MM.1S (cell line): ENCODE measurements at regions not wholly inside any gene's neighbourhood (a gene's known extent, or its start where the extent isn't known, plus 50 kb on each side); places are given as distances from the start of the nearest gene placed in this dataset.
A peak's percentile ranks its signal among the peaks of the same experiment; 100 is the strongest.

Experiments used
- DNase-seq: peaks from one replicate; pipeline ENCODE4 v3.0.0-alpha.2; 2015
- H2AFZ ChIP-seq: fragments of 300-600 bp; sonication (generic); 2 replicates; pipeline ENCODE4 v1.6.0; 2016; ENCODE audit warnings: antibody characterized with exemption, low read length
- H3F3A ChIP-seq: fragments of 300-600 bp; sonication (generic); 2 replicates; pipeline ENCODE4 v1.6.1; 2016; ENCODE audit warnings: mild to moderate bottlenecking, antibody characterized with exemption, low read length, moderate library complexity, mixed read lengths; ENCODE audit not compliant: insufficient read depth
- H3K27ac ChIP-seq: fragments of 300-600 bp; sonication (generic); 2 replicates; pipeline ENCODE4 v1.5.1; 2016; ENCODE audit warnings: mild to moderate bottlenecking, low read length
- H3K27me3 ChIP-seq: fragments of 300-600 bp; sonication (generic); replicated peaks from 2 replicates; pipeline ENCODE4 v1.6.0; 2016; ENCODE audit warnings: low read length; ENCODE audit not compliant: insufficient read depth
- H3K36me3 ChIP-seq: fragments of 300-600 bp; sonication (generic); replicated peaks from 2 replicates; pipeline ENCODE4 v1.6.1; 2016; ENCODE audit warnings: mild to moderate bottlenecking, low read length, mixed read lengths; ENCODE audit not compliant: insufficient read depth
- H3K4me1 ChIP-seq: fragments of 300-600 bp; sonication (generic); 2 replicates; pipeline ENCODE4 v1.6.1; 2016; ENCODE audit warnings: low read length, mixed read lengths
- H3K4me2 ChIP-seq: fragments of 300-600 bp; sonication (generic); 2 replicates; pipeline ENCODE4 v1.6.0; 2016; ENCODE audit warnings: low read depth, low read length
- H3K4me3 ChIP-seq: fragments of 300-600 bp; sonication (generic); 2 replicates; pipeline ENCODE4 v1.5.1; 2016; ENCODE audit warnings: low read length, mixed read lengths
- H3K79me2 ChIP-seq: fragments of 300-600 bp; sonication (generic); 2 replicates; pipeline ENCODE4 v1.6.1; 2016; ENCODE audit warnings: mixed run types, low read length, mixed read lengths
- H3K9ac ChIP-seq: fragments of 300-600 bp; sonication (generic); 2 replicates; pipeline ENCODE4 v1.6.1; 2016; ENCODE audit warnings: low read length, mixed read lengths
- H3K9me2 ChIP-seq: fragments of 300-600 bp; sonication (generic); replicated peaks from 2 replicates; pipeline ENCODE4 v1.6.1; 2016; ENCODE audit warnings: mild to moderate bottlenecking, low read length, mixed read lengths; ENCODE audit not compliant: insufficient read depth
- H3K9me3 ChIP-seq: fragments of 300-600 bp; sonication (generic); replicated peaks from 2 replicates; pipeline ENCODE4 v1.6.1; 2016; ENCODE audit warnings: mild to moderate bottlenecking, low read length, mixed read lengths; ENCODE audit not compliant: insufficient read depth
- H4K20me1 ChIP-seq: fragments of 300-600 bp; sonication (generic); 2 replicates; pipeline ENCODE4 v1.6.1; 2016; ENCODE audit warnings: mild to moderate bottlenecking, low read length, moderate library complexity, mixed read lengths; ENCODE audit not compliant: insufficient read depth
- EZH2 ChIP-seq: fragments of 300-600 bp; sonication (generic); optimal IDR thresholded peaks from 2 replicates; pipeline ENCODE3; 2017; ENCODE audit warnings: low read depth, mild to moderate bottlenecking, antibody characterized with exemption, low read length, mixed read lengths
- EZH2phosphoT487 ChIP-seq: fragments of 300-600 bp; sonication (generic); IDR thresholded peaks from 2 replicates; pipeline ENCODE4 v1.6.1; 2018; ENCODE audit warnings: antibody characterized with exemption, low read length
- TF ChIP-seq, protein P1 (sequence below): fragments of 300-600 bp; sonication (generic); IDR thresholded peaks from 2 replicates; pipeline ENCODE4 v1.5.1; 2016; ENCODE audit warnings: antibody characterized with exemption, low read length, mixed read lengths

DNA sequence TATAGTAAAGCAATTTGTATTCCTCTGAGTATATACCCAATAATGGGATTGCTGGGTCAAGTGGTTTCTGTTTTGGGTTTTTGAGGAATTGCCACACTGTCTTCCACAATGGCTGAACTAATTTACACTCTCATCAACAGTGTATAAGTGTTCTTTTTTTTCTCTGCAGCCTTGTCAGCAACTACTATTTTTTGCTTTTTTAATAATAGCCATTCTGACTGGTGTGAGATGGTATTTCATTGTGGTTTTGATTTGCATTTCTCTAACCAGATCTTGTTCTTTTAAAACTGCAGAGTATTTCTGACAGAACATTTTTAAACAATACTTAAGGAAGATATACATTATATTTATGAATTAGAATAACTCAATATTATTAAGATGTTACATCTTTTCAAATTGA lies 1140.5 kb upstream of the CNTN5 start:
- Histone ChIP-seq H3K9me3 (no peaks in the 10 kb centered on the region), H3K4me1 (peaks cover 21% of the 10 kb centered on the region), H3K9ac (no peak overlapping the region), H4K20me1 (no peaks in the 10 kb centered on the region), H3F3A (no peaks in the 10 kb centered on the region), H3K27ac (peak overlapping the region; percentile 40; the same call in 1 of the 2 replicates), H3K79me2 (no peaks in the 10 kb centered on the region), H3K36me3 (no peaks in the 10 kb centered on the region), H3K4me2 (peak overlapping the region; percentile 35; the same call in 1 of the 2 replicates), H3K27me3 (no peaks in the 10 kb centered on the region), H3K4me3 (no peak overlapping the region), H3K9me2 (no peaks in the 10 kb centered on the region), H2AFZ (no peak overlapping the region)
- peak; percentile 72 for DNase-seq
- TF ChIP-seq EZH2phosphoT487 (no peak), EZH2 (no peak)
- TF ChIP-seq, protein P1, sequence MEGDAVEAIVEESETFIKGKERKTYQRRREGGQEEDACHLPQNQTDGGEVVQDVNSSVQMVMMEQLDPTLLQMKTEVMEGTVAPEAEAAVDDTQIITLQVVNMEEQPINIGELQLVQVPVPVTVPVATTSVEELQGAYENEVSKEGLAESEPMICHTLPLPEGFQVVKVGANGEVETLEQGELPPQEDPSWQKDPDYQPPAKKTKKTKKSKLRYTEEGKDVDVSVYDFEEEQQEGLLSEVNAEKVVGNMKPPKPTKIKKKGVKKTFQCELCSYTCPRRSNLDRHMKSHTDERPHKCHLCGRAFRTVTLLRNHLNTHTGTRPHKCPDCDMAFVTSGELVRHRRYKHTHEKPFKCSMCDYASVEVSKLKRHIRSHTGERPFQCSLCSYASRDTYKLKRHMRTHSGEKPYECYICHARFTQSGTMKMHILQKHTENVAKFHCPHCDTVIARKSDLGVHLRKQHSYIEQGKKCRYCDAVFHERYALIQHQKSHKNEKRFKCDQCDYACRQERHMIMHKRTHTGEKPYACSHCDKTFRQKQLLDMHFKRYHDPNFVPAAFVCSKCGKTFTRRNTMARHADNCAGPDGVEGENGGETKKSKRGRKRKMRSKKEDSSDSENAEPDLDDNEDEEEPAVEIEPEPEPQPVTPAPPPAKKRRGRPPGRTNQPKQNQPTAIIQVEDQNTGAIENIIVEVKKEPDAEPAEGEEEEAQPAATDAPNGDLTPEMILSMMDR = no peak

GRCh38 chr11:97883086-97883485 lies 1137.7 kb upstream of the CNTN5 start:
- DNase-seq = no peak
- H2AFZ ChIP-seq = no peak overlapping the region

GRCh38 chr11:97888641-97889040 lies 1132.1 kb upstream of the CNTN5 start:
- no peaks in the 10 kb centered on the region for H3K36me3 ChIP-seq

More at GRCh38 chr11:97883086-97883485, 1137.7 kb upstream of the CNTN5 start:
- H3K79me2 ChIP-seq = no peaks in the 10 kb centered on the region
- no peaks in the 10 kb centered on the region for H3K36me3 ChIP-seq
- H3K9me3 ChIP-seq = no peaks in the 10 kb centered on the region
- H3F3A ChIP-seq = no peaks in the 10 kb centered on the region
- no peak overlapping the region for H3K4me2 ChIP-seq
- no peaks in the 10 kb centered on the region for H4K20me1 ChIP-seq
- no peak overlapping the region for H3K9ac ChIP-seq
- no peak overlapping the region for H3K4me3 ChIP-seq
- peaks cover 21% of the 10 kb centered on the region for H3K4me1 ChIP-seq
- no peak for TF ChIP-seq EZH2
- TF ChIP-seq, protein P1 = no peak
- TF ChIP-seq EZH2phosphoT487 = no peak
- no peak overlapping the region for H3K27ac ChIP-seq
- H3K27me3 ChIP-seq = no peaks in the 10 kb centered on the region
- H3K9me2 ChIP-seq = no peaks in the 10 kb centered on the region

More at GRCh38 chr11:97888641-97889040, 1132.1 kb upstream of the CNTN5 start:
- H3K27ac ChIP-seq = no peak overlapping the region
- no peak overlapping the region for H2AFZ ChIP-seq
- TF ChIP-seq EZH2phosphoT487 (no peak), EZH2 (no peak)
- TF ChIP-seq, protein P1 = no peak
- H3K4me1 ChIP-seq = no peaks in the 10 kb centered on the region
- H3K4me2 ChIP-seq = no peak overlapping the region
- H4K20me1 ChIP-seq = no peaks in the 10 kb centered on the region
- H3K27me3 ChIP-seq = no peaks in the 10 kb centered on the region
- no peaks in the 10 kb centered on the region for H3K79me2 ChIP-seq
- no peaks in the 10 kb centered on the region for H3K9me3 ChIP-seq
- no peaks in the 10 kb centered on the region for H3K9me2 ChIP-seq
- no peaks in the 10 kb centered on the region for H3F3A ChIP-seq
- DNase-seq = no peak
- H3K9ac ChIP-seq = no peak overlapping the region
- H3K4me3 ChIP-seq = no peak overlapping the region
